Activated CD4-positive, alpha-beta memory T cell treated with anti-CD3 and anti-CD28 coated beads for 36 hours (primary cell): ENCODE measurements at regions not wholly inside any gene's neighbourhood (a gene's known extent, or its start where the extent isn't known, plus 50 kb on each side); places are given as distances from the start of the nearest gene placed in this dataset.
"Not testable (repeated sequence)": the region's sequence is repeated elsewhere in the genome, so short reads cannot be mapped to it uniquely, and the experiment has no call there.

Experiments used
- CTCF ChIA-PET: fragments of 350-600 bp; sonication (Branson Sonifier 250); formaldehyde crosslinking; loops from one replicate; lab custom pipeline; 2021; ENCODE audit warnings: antibody characterized with exemption, inconsistent platforms; lab: Charles Lee
- POLR2A ChIA-PET: fragments of 350-600 bp; sonication (Branson Sonifier 250); formaldehyde crosslinking; loops from one replicate; lab custom pipeline; 2021; ENCODE audit warnings: antibody characterized with exemption; lab: Charles Lee
- DNase-seq: peaks from one replicate; pipeline ENCODE4 v3.0.0-alpha.2; 2020
- H3K27ac Mint-ChIP-seq: one replicate; pipeline ENCODE4 v1.8.0; 2021; ENCODE audit warnings: mixed read lengths
- H3K27me3 Mint-ChIP-seq: one replicate; pipeline ENCODE4 v1.8.0; 2021; ENCODE audit warnings: mixed read lengths
- H3K36me3 Mint-ChIP-seq: one replicate; pipeline ENCODE4 v1.8.0; 2021; ENCODE audit warnings: mixed read lengths
- H3K4me1 Mint-ChIP-seq: one replicate; pipeline ENCODE4 v1.8.0; 2021; ENCODE audit warnings: low read depth, mixed read lengths
- H3K4me3 Mint-ChIP-seq: one replicate; pipeline ENCODE4 v1.8.0; 2021; ENCODE audit warnings: mild to moderate bottlenecking, mixed read lengths
- H3K9me3 Mint-ChIP-seq: one replicate; pipeline ENCODE4 v1.8.0; 2021; ENCODE audit warnings: mixed read lengths
- intact Hi-C: fragments of 100-400 bp; cut with micrococcal nuclease; formaldehyde crosslinking; loops from one replicate; pipeline ENCODE4 v1.15.1; 2023

DNA sequence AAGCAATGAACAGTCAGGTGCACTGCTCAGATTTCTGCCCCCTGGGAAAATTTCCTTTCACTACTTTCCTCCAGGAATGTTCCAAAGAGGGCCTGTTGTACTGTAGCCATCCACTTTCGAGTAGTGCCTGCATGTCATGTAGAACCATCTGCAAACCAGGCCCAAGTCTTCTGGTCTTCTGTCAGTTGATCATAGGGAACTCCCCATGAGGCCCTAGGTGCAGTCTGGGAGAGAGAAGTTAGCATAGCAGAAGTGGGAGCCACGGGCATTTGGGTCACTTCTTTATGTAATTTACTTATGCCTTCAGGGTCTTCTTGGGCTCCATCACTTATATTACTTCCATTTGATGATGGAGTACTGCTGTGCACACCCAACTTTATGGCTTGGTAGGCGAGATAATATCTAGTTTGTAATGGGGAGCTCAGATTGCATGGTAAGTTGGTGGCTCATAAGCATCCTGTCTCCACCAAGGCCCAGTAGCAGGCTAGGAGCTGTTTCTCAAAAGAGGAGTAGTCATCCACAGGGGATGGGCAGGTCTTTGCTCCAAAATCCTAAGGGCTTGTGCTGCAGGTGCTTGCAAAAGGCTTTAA, 151.4 kb downstream of the NFKBIZ start:
- Mint-ChIP-seq H3K9me3 (no peaks in the 10 kb centered on the region), H3K27me3 (no peaks in the 10 kb centered on the region), H3K4me1 (peaks cover 5% of the 10 kb centered on the region), H3K4me3 (no peak overlapping the region), H3K27ac (no peak overlapping the region), H3K36me3 (no peaks in the 10 kb centered on the region)
- intact Hi-C loops, result no loop called here
- ChIA-PET CTCF (no interaction called here), POLR2A (no interaction called here)
- DNase-seq, result no peak

- Mint-ChIP-seq H3K4me3 (no peak overlapping the region), H3K9me3 (no peaks in the 10 kb centered on the region), H3K36me3 (no peaks in the 10 kb centered on the region), H3K4me1 (no peaks in the 10 kb centered on the region), H3K27ac (no peak overlapping the region), H3K27me3 (no peaks in the 10 kb centered on the region)
- CTCF ChIA-PET, result no interaction called here
- intact Hi-C loops, result no loop called here
- no peak for DNase-seq
- POLR2A ChIA-PET, result no interaction called here
Measured at GRCh38 chr3:102002056-102002455, 152.7 kb downstream of the NFKBIZ start.

- H3K4me1 Mint-ChIP-seq, result no peaks in the 10 kb centered on the region
- intact Hi-C loops, result no loop called here
- no peaks in the 10 kb centered on the region for H3K36me3 Mint-ChIP-seq
- no peak overlapping the region for H3K27ac Mint-ChIP-seq
- no peaks in the 10 kb centered on the region for H3K27me3 Mint-ChIP-seq
- no peak overlapping the region for H3K4me3 Mint-ChIP-seq
- no peaks in the 10 kb centered on the region for H3K9me3 Mint-ChIP-seq
- DNase-seq, result no peak
- POLR2A ChIA-PET, result interaction anchor here (0.7 kb wide), 1 partner anchor 28 kb away, joined by 3 read pairs; no protein-coding TSS in a partner anchor
- CTCF ChIA-PET, result no interaction called here
Measured at GRCh38 chr3:102004561-102004960, 155.2 kb downstream of the NFKBIZ start.

DNA sequence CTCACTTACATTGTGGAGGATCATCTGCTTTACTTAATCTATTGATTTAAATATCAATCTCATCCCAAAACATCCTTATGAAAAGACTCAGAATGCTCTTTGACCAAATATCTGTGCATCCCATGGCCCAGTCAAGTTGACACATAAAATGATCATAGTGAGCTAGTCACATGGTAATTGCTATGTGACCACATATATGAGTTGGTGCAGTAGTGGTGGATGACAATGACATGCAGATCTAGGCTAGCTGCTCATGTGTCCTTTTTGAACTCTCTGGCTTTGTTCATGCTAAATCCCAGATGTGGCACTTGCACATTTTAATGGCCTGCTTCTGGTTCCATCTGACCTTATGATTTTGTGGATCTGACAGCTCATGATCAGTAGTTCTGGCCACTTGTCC, 156.2 kb downstream of the NFKBIZ start:
- DNase-seq, result no peak
- no peaks in the 10 kb centered on the region for H3K36me3 Mint-ChIP-seq
- no peak overlapping the region for H3K27ac Mint-ChIP-seq
- no peaks in the 10 kb centered on the region for H3K27me3 Mint-ChIP-seq
- no peaks in the 10 kb centered on the region for H3K4me1 Mint-ChIP-seq
- no peaks in the 10 kb centered on the region for H3K9me3 Mint-ChIP-seq
- H3K4me3 Mint-ChIP-seq, result no peak overlapping the region
- ChIA-PET POLR2A (no interaction called here), CTCF (no interaction called here)
- intact Hi-C loops, result no loop called here

GRCh38 chr3:102006812-102007485, 157.6 kb downstream of the NFKBIZ start:
- intact Hi-C loops, result no loop called here
- no peaks in the 10 kb centered on the region for H3K4me1 Mint-ChIP-seq
- H3K27ac Mint-ChIP-seq, result no peak overlapping the region
- DNase-seq, result no peak
- CTCF ChIA-PET, result no interaction called here
- H3K27me3 Mint-ChIP-seq, result no peaks in the 10 kb centered on the region
- no peaks in the 10 kb centered on the region for H3K9me3 Mint-ChIP-seq
- POLR2A ChIA-PET, result no interaction called here
- no peak overlapping the region for H3K4me3 Mint-ChIP-seq
- H3K36me3 Mint-ChIP-seq, result no peaks in the 10 kb centered on the region

DNA sequence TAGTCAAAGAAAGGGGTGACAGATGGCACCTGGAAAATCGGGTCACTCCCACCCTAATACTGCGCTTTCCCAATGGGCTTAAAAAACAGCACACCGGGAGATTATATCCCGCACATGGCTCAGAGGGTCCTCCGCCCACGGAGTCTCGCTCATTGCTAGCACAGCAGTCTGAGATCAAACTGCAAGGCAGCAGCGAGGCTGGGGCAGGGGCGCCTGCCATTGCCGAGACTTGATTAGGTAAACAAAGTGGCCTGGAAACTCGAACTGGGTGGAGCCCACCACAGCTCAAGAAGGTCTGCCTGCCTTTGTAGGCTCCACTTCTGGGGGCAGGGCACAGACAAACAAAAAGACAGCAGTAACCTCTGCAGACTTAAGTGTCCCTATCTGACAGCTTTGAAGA, 159.1 kb downstream of the NFKBIZ start:
- H3K27ac Mint-ChIP-seq, H3K36me3 Mint-ChIP-seq, intact Hi-C loops, H3K27me3 Mint-ChIP-seq, H3K4me3 Mint-ChIP-seq, POLR2A ChIA-PET, CTCF ChIA-PET, H3K4me1 Mint-ChIP-seq, DNase-seq: not testable (repeated sequence)
- peaks cover 11% of the 10 kb centered on the region for H3K9me3 Mint-ChIP-seq

- Mint-ChIP-seq H3K27ac (no peak overlapping the region), H3K27me3 (no peaks in the 10 kb centered on the region), H3K9me3 (peaks cover 11% of the 10 kb centered on the region), H3K36me3 (no peaks in the 10 kb centered on the region), H3K4me3 (no peak overlapping the region), H3K4me1 (peaks cover 9% of the 10 kb centered on the region)
- no peak for DNase-seq
- intact Hi-C loops, result no loop called here
- CTCF ChIA-PET, result no interaction called here
- POLR2A ChIA-PET, result no interaction called here
Measured at GRCh38 chr3:102016417-102016816, 167.1 kb downstream of the NFKBIZ start.

- Mint-ChIP-seq H3K36me3 (no peaks in the 10 kb centered on the region), H3K27ac (no peak overlapping the region), H3K9me3 (peaks cover 5% of the 10 kb centered on the region), H3K4me3 (no peak overlapping the region), H3K27me3 (no peaks in the 10 kb centered on the region), H3K4me1 (peaks cover 9% of the 10 kb centered on the region)
- POLR2A ChIA-PET, result no interaction called here
- no peak for DNase-seq
- CTCF ChIA-PET, result interaction anchor here (0.8 kb wide), 1 partner anchor 11 kb away, joined by 3 read pairs; no protein-coding TSS in a partner anchor
- intact Hi-C loops, result no loop called here
Measured at GRCh38 chr3:102017784-102018183, 168.5 kb downstream of the NFKBIZ start.

DNA sequence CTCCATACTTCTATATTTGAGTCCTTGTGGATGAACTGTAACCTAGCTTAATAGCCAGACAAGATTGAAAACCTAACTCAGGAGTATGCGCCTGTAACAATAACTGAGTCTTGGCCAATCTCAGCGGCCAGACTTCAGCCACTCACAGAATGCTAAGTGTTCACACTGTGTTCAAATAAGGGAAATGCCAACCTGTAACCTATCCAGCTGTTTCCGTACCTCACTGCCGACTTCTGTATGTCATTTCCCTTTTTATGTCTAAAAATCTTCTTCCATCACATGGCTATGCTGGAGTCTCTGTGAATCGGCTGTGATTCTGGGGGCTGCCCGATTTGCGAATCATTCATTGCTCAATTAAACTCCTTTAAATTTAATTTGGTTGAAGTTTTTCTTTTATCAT, 169.2 kb downstream of the NFKBIZ start:
- H3K27me3 Mint-ChIP-seq, result no peaks in the 10 kb centered on the region
- intact Hi-C loops, result no loop called here
- no peaks in the 10 kb centered on the region for H3K36me3 Mint-ChIP-seq
- no peak for DNase-seq
- H3K9me3 Mint-ChIP-seq, result no peaks in the 10 kb centered on the region
- ChIA-PET CTCF (interaction anchor here (1.9 kb wide), 1 partner anchor 204 kb away, joined by 5 read pairs; no protein-coding TSS in a partner anchor), POLR2A (no interaction called here)
- H3K27ac Mint-ChIP-seq, result no peak overlapping the region
- H3K4me3 Mint-ChIP-seq, result no peak overlapping the region
- peaks cover 9% of the 10 kb centered on the region for H3K4me1 Mint-ChIP-seq

- H3K36me3 Mint-ChIP-seq, result no peaks in the 10 kb centered on the region
- H3K27ac Mint-ChIP-seq, result no peak overlapping the region
- H3K9me3 Mint-ChIP-seq, result no peaks in the 10 kb centered on the region
- no peak for DNase-seq
- peaks cover 12% of the 10 kb centered on the region for H3K4me1 Mint-ChIP-seq
- no peaks in the 10 kb centered on the region for H3K27me3 Mint-ChIP-seq
- ChIA-PET CTCF (no interaction called here), POLR2A (no interaction called here)
- intact Hi-C loops, result no loop called here
- no peak overlapping the region for H3K4me3 Mint-ChIP-seq
Measured at GRCh38 chr3:102020735-102021134, 171.4 kb downstream of the NFKBIZ start.

GRCh38 chr3:102024270-102024904, 175.1 kb downstream of the NFKBIZ start:
- CTCF ChIA-PET, result interaction anchor here (0.7 kb wide), 1 partner anchor 85 kb away, joined by 3 read pairs; no protein-coding TSS in a partner anchor
- POLR2A ChIA-PET, result no interaction called here
- no peaks in the 10 kb centered on the region for H3K27me3 Mint-ChIP-seq

DNA sequence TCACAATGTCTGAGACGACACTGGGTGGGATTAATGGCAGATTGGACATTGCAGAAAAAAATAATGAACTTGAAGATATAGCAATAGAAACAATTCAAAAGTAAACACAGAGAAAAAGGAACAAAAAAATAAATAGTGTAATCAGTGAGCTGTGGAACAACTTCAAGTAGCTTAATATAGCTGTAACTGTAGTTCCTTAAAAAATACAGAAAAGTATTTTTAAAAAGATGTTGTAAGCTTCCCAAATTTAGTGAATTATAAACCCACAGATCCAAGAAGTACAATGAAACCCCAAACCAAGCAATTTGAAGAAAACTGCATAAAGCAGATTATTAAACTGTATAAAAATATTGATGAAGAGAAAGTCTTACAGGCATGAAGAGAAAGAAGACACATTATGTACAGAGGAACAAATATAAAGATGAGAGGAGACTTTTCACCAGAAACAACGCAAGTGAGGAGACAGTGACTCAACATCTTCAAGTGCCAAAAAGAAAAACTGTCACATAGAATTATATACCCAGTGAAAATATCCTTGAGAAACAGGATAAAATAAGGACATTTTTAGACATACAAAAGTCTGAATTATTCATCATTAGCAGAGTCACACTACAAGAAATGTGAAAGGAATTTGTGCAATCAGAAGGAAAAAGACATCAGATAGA, 176.4 kb downstream of the NFKBIZ start:
- no peak for DNase-seq
- intact Hi-C loops, result loop anchor here (2.0 kb wide), 1 partner anchor 59 kb away; no protein-coding TSS in a partner anchor
- CTCF ChIA-PET, result no interaction called here
- POLR2A ChIA-PET, result no interaction called here
- Mint-ChIP-seq H3K4me1 (peaks cover 9% of the 10 kb centered on the region), H3K9me3 (no peaks in the 10 kb centered on the region), H3K27me3 (no peaks in the 10 kb centered on the region), H3K27ac (no peak overlapping the region), H3K36me3 (no peaks in the 10 kb centered on the region), H3K4me3 (no peak overlapping the region)

More at GRCh38 chr3:102024270-102024904, 175.1 kb downstream of the NFKBIZ start:
- peak; percentile 51 for DNase-seq
- no peaks in the 10 kb centered on the region for H3K36me3 Mint-ChIP-seq
- no peak overlapping the region for H3K4me3 Mint-ChIP-seq
- intact Hi-C loops, result loop anchor here (2.0 kb wide), 1 partner anchor 60 kb away; no protein-coding TSS in a partner anchor
- no peak overlapping the region for H3K27ac Mint-ChIP-seq
- peaks cover 9% of the 10 kb centered on the region for H3K4me1 Mint-ChIP-seq
- no peaks in the 10 kb centered on the region for H3K9me3 Mint-ChIP-seq
